PC-3 (cell line): ENCODE measurements at regions not wholly inside any gene's neighbourhood (a gene's known extent, or its start where the extent isn't known, plus 50 kb on each side); places are given as distances from the start of the nearest gene placed in this dataset.

ENCODE experiments used
- CTCF ChIP-seq: fragments of 300-600 bp; sonication (generic); conservative IDR thresholded peaks from 2 replicates; pipeline ENCODE4 v1.5.1; 2017; ENCODE audit warnings: antibody characterized with exemption, low read depth, mild to moderate bottlenecking, low read length
- EZH2 ChIP-seq: fragments of 300-600 bp; sonication (generic); IDR thresholded peaks from one replicate; pipeline ENCODE4 v1.6.1; 2017; ENCODE audit warnings: antibody characterized with exemption, mild to moderate bottlenecking, low read length; ENCODE audit not compliant: unreplicated experiment
- EZH2phosphoT487 ChIP-seq: fragments of 300-600 bp; sonication (generic); IDR thresholded peaks from 2 replicates; pipeline ENCODE4 v1.6.1; 2018; ENCODE audit warnings: mild to moderate bottlenecking, antibody characterized with exemption, low read length, borderline replicate concordance

GRCh38 chr16:52363082-52363481 lies 183.9 kb downstream of the TOX3 start:
- TF ChIP-seq EZH2 = no peak
- TF ChIP-seq CTCF = no peak
- no peak for TF ChIP-seq EZH2phosphoT487
